IMR-90 (cell line): ENCODE measurements at regions not wholly inside any gene's neighbourhood (a gene's known extent, or its start where the extent isn't known, plus 50 kb on each side); places are given as distances from the start of the nearest gene placed in this dataset.

Experiments used
- ATAC-seq: fragments of 200-7000 bp; cut with Tn5 transposase; 2 replicates; pipeline ENCODE4 v1.9.1; 2020; ENCODE audit warnings: low read depth, mild to moderate bottlenecking, moderate library complexity
- BruUV-seq: library from RNA; stranded (reverse); fragments of 400-500 nt; replicated peaks from 2 replicates; lab custom pipeline; 2021; lab: Mats Ljungman, UMichigan
- CTCF ChIA-PET: fragments of 300-600 bp; formaldehyde crosslinking; extraction: SDS; loops from one replicate; lab custom pipeline; 2021; ENCODE audit warnings: antibody characterized with exemption; lab: Yijun Ruan, JAX
- POLR2A ChIA-PET: fragments of 300-600 bp; sonication (Branson Sonifier 250); formaldehyde crosslinking; loops from one replicate; lab custom pipeline; 2022; ENCODE audit warnings: antibody characterized with exemption; ENCODE audit not compliant: unreplicated experiment; lab: Charles Lee
- DNase-seq: peaks from one replicate; pipeline ENCODE4 v3.0.0; 2013
- H2AFZ ChIP-seq: replicated peaks from 2 replicates; pipeline ENCODE3; 2013; ENCODE audit warnings: low read length, mild to moderate bottlenecking; ENCODE audit not compliant: poor library complexity
- H2AK5ac ChIP-seq: 2 replicates; pipeline ENCODE4 v1.6.1; 2013; ENCODE audit warnings: low read depth, low read length, inconsistent platforms
- H2AK9ac ChIP-seq: replicated peaks from 2 replicates; pipeline ENCODE3; 2013; ENCODE audit warnings: mild to moderate bottlenecking, low read depth, low read length, moderate library complexity; ENCODE audit not compliant: poor library complexity
- H2BK120ac ChIP-seq: 2 replicates; pipeline ENCODE4 v1.6.1; 2013; ENCODE audit warnings: low read depth, low read length, inconsistent platforms
- H2BK15ac ChIP-seq: 3 replicates; pipeline ENCODE4 v1.6.1; 2013; ENCODE audit warnings: low read depth, low read length, inconsistent platforms
- H2BK20ac ChIP-seq: 2 replicates; pipeline ENCODE4 v1.6.1; 2013; ENCODE audit warnings: low read depth, mild to moderate bottlenecking, inconsistent platforms, low read length, moderate library complexity
- H2BK5ac ChIP-seq: 2 replicates; pipeline ENCODE4 v1.6.1; 2013; ENCODE audit warnings: mild to moderate bottlenecking, low read depth, low read length, inconsistent platforms; ENCODE audit not compliant: poor library complexity, severe bottlenecking
- H3K14ac ChIP-seq: replicated peaks from 2 replicates; pipeline ENCODE4 v1.6.1; 2013; ENCODE audit warnings: low read depth, low read length, inconsistent platforms
- H3K18ac ChIP-seq: 2 replicates; pipeline ENCODE4 v1.6.1; 2013; ENCODE audit warnings: low read depth, low read length, control low read depth
- H3K23ac ChIP-seq: 2 replicates; pipeline ENCODE4 v1.6.1; 2013; ENCODE audit warnings: low read depth, low read length, inconsistent platforms
- H3K27ac ChIP-seq: 2 replicates; pipeline ENCODE4 v1.5.1; 2013; ENCODE audit warnings: mild to moderate bottlenecking, control low read depth, low read length; ENCODE audit not compliant: insufficient read depth
- H3K27me3 ChIP-seq: 2 replicates; pipeline ENCODE4 v1.6.1; 2013; ENCODE audit warnings: low read length; ENCODE audit not compliant: control insufficient read depth, insufficient read depth
- H3K36me3 ChIP-seq: 2 replicates; pipeline ENCODE4 v1.6.1; 2013; ENCODE audit warnings: low read length, mixed read lengths; ENCODE audit not compliant: control insufficient read depth, insufficient read depth
- H3K4ac ChIP-seq: 2 replicates; pipeline ENCODE4 v1.6.1; 2013; ENCODE audit warnings: low read depth, low read length, inconsistent platforms
- H3K4me1 ChIP-seq: 2 replicates; pipeline ENCODE4 v1.6.1; 2013; ENCODE audit warnings: low read length, mixed read lengths; ENCODE audit not compliant: control insufficient read depth, insufficient read depth
- H3K4me2 ChIP-seq: 2 replicates; pipeline ENCODE4 v1.6.1; 2013; ENCODE audit warnings: low read depth, mild to moderate bottlenecking, control low read depth, low read length, moderate library complexity
- H3K4me3 ChIP-seq: 2 replicates; pipeline ENCODE4 v1.5.1; 2013; ENCODE audit warnings: low read depth, mild to moderate bottlenecking, control low read depth, low read length, moderate library complexity; ENCODE audit not compliant: insufficient read depth
- H3K56ac ChIP-seq: 2 replicates; pipeline ENCODE4 v1.6.1; 2013; ENCODE audit warnings: low read length, inconsistent platforms; ENCODE audit not compliant: insufficient read depth; ENCODE audit errors: extremely low read depth
- H3K79me1 ChIP-seq, 2 experiments: 2 replicates each; pipeline ENCODE4 v1.6.1; 2013; ENCODE audit warnings: low read length in 2 of 2, inconsistent platforms in 1 of 2, low read depth in 1 of 2
- H3K9ac ChIP-seq: 2 replicates; pipeline ENCODE4 v1.6.1; 2013; ENCODE audit warnings: low read depth, low read length, control low read depth
- H3K9me1 ChIP-seq: 2 replicates; pipeline ENCODE4 v1.6.1; 2013; ENCODE audit warnings: low read length, inconsistent platforms; ENCODE audit not compliant: insufficient read depth
- H3K9me3 ChIP-seq: 2 replicates; pipeline ENCODE4 v1.6.1; 2013; ENCODE audit warnings: low read length; ENCODE audit not compliant: control insufficient read depth, insufficient read depth
- H4K20me1 ChIP-seq: 2 replicates; pipeline ENCODE4 v1.6.1; 2013; ENCODE audit warnings: low read length, inconsistent platforms; ENCODE audit not compliant: insufficient read depth
- H4K5ac ChIP-seq: 2 replicates; pipeline ENCODE4 v1.6.1; 2013; ENCODE audit warnings: mild to moderate bottlenecking, low read depth, low read length, control low read depth
- H4K8ac ChIP-seq, 2 experiments: 2 replicates each; pipeline ENCODE4 v1.6.1; 2013; ENCODE audit warnings: low read depth in 2 of 2, low read length in 2 of 2, control low read depth in 1 of 2, inconsistent platforms in 1 of 2
- H4K91ac ChIP-seq: 2 replicates; pipeline ENCODE4 v1.6.1; 2013; ENCODE audit warnings: low read depth, low read length, inconsistent platforms; ENCODE audit not compliant: insufficient read depth
- BHLHE40 ChIP-seq: fragments of 150-350 bp; IDR thresholded peaks from 2 replicates; pipeline ENCODE4 v1.6.1; 2016; ENCODE audit warnings: mild to moderate bottlenecking, low read depth, low read length
- CHD1 ChIP-seq: IDR thresholded peaks from 2 replicates; pipeline ENCODE4 v1.6.1; 2012; ENCODE audit warnings: low read depth, low read length, improper control_type of control experiment
- CTCF ChIP-seq: conservative IDR thresholded peaks from 2 replicates; pipeline ENCODE4 v1.5.1; 2012; ENCODE audit warnings: mild to moderate bottlenecking, low read depth, low read length, improper control_type of control experiment
- FOS ChIP-seq: fragments of 150-350 bp; IDR thresholded peaks from 2 replicates; pipeline ENCODE4 v1.6.1; 2016; ENCODE audit warnings: low read depth, low read length
- MAFK ChIP-seq: IDR thresholded peaks from 2 replicates; pipeline ENCODE4 v1.6.1; 2012; ENCODE audit warnings: low read depth, low read length, improper control_type of control experiment
- MAZ ChIP-seq: IDR thresholded peaks from 2 replicates; pipeline ENCODE4 v1.6.1; 2012; ENCODE audit warnings: low read depth, mild to moderate bottlenecking, low read length, improper control_type of control experiment, moderate library complexity, borderline replicate concordance
- MXI1 ChIP-seq: IDR thresholded peaks from 2 replicates; pipeline ENCODE4 v1.6.1; 2012; ENCODE audit warnings: low read depth, mild to moderate bottlenecking, low read length, moderate library complexity, borderline replicate concordance
- NFE2L2 ChIP-seq: fragments of 150-350 bp; IDR thresholded peaks from 2 replicates; pipeline ENCODE4 v1.6.1; 2016; ENCODE audit warnings: low read depth, mild to moderate bottlenecking, low read length
- RAD21 ChIP-seq: IDR thresholded peaks from 2 replicates; pipeline ENCODE4 v1.6.1; 2012; ENCODE audit warnings: low read length, improper control_type of control experiment
- RCOR1 ChIP-seq: IDR thresholded peaks from 2 replicates; pipeline ENCODE4 v1.6.1; 2012; ENCODE audit warnings: mild to moderate bottlenecking, low read length, improper control_type of control experiment; ENCODE audit not compliant: insufficient replicate concordance
- RFX5 ChIP-seq: IDR thresholded peaks from 2 replicates; pipeline ENCODE4 v1.8.0; 2012; ENCODE audit warnings: low read depth, mild to moderate bottlenecking, low read length, moderate library complexity
- SMC3 ChIP-seq: fragments of 150-350 bp; IDR thresholded peaks from 2 replicates; pipeline ENCODE4 v1.6.1; 2016; ENCODE audit warnings: low read depth, mild to moderate bottlenecking, antibody characterized with exemption, low read length, moderate library complexity
- USF2 ChIP-seq: fragments of 150-350 bp; IDR thresholded peaks from 2 replicates; pipeline ENCODE4 v1.6.1; 2017; ENCODE audit warnings: mild to moderate bottlenecking, antibody characterized with exemption, low read length, low read depth
- WGBS, 2 experiments: methylation state at CpG; one replicate each; pipeline versions ENCODE4 v1.1.5 to v1.1.7; 2013; ENCODE audit warnings: missing lambda C conversion rate in 2 of 2; ENCODE audit not compliant: insufficient read length in 1 of 2; ENCODE audit errors: extremely low coverage in 2 of 2; 5-methylcytosine and 5-hydroxymethylcytosine counted together
- dilution Hi-C: fragments of 300-500 bp; cut with HindIII; formaldehyde crosslinking; loops from one replicate; pipeline ENCODE4 v1.14.3; 2018; ENCODE audit warnings: low sequenced_read_pairs; ENCODE audit not compliant: unreplicated experiment
- in situ Hi-C: fragments of 300-500 bp; cut with MboI; formaldehyde crosslinking; loops from 3 replicates; pipeline ENCODE4 v1.14.3; 2019; ENCODE audit warnings: low sequenced_read_pairs, inconsistent platforms, mixed read lengths
- intact Hi-C: fragments of 100-400 bp; cut with micrococcal nuclease; formaldehyde crosslinking; loops from 2 replicates; pipeline ENCODE4 v1.10.0; 2022

GRCh38 chr9:1717882-1718281 is 297.3 kb upstream of the SMARCA2 start:
- no peak overlapping the region for H2AFZ ChIP-seq
- dilution Hi-C loops (no loop called here), in situ Hi-C loops (no loop called here), intact Hi-C loops (no loop called here)
- H3K56ac ChIP-seq: no peak overlapping the region
- TF ChIP-seq BHLHE40 (no peak), NFE2L2 (no peak), SMC3 (no peak), MXI1 (no peak), RAD21 (no peak), RFX5 (no peak), FOS (no peak), RCOR1 (no peak), MAZ (no peak), MAFK (no peak), CTCF (no peak), USF2 (no peak), CHD1 (no peak)
- ChIA-PET POLR2A (no interaction called here), CTCF (no interaction called here)
- no CpG with 5 or more reads among the region's 2 CpGs for WGBS, 2 experiments
- no peaks in the 10 kb centered on the region for H3K36me3 ChIP-seq
- no peak overlapping the region for H4K91ac ChIP-seq
- peaks cover 13% of the 10 kb centered on the region for H3K9me3 ChIP-seq
- H2BK120ac ChIP-seq: no peak overlapping the region
- H3K4me2 ChIP-seq: no peak overlapping the region
- no peak overlapping the region for H2BK20ac ChIP-seq
- H3K23ac ChIP-seq: no peak overlapping the region
- H3K18ac ChIP-seq: no peak overlapping the region
- DNase-seq: no peak
- H3K4ac ChIP-seq: no peak overlapping the region
- no peaks in the 10 kb centered on the region for H3K9me1 ChIP-seq
- H3K27me3 ChIP-seq: no peaks in the 10 kb centered on the region
- BruUV-seq: no TSS peak
- H2BK15ac ChIP-seq: no peak overlapping the region
- H2BK5ac ChIP-seq: no peak overlapping the region
- no peak overlapping the region for H3K9ac ChIP-seq
- no peak for ATAC-seq
- no peaks in the 10 kb centered on the region for H4K20me1 ChIP-seq
- no peaks in the 10 kb centered on the region for H3K4me1 ChIP-seq
- no peak overlapping the region for H2AK9ac ChIP-seq
- no peak overlapping the region for H3K14ac ChIP-seq
- no peak overlapping the region for H3K4me3 ChIP-seq
- no peak overlapping the region for H3K27ac ChIP-seq
- H3K79me1 ChIP-seq: no peaks in the 10 kb centered on the region
- H4K8ac ChIP-seq: no peak overlapping the region
- H4K5ac ChIP-seq: no peak overlapping the region
- H2AK5ac ChIP-seq: no peak overlapping the region
